PC-9 (cell line): ENCODE measurements at regions not wholly inside any gene's neighbourhood (a gene's known extent, or its start where the extent isn't known, plus 50 kb on each side); places are given as distances from the start of the nearest gene placed in this dataset.

Experiments used
- BruUV-seq: library from RNA; stranded (reverse); fragments of 400-500 nt; replicated peaks from 2 replicates; lab custom pipeline; 2021; lab: Mats Ljungman, UMichigan
- CTCF ChIA-PET: fragments of 300-600 bp; sonication (Branson Sonifier 250); formaldehyde crosslinking; loops from one replicate; lab custom pipeline; 2022; ENCODE audit warnings: antibody characterized with exemption; lab: Charles Lee
- POLR2A ChIA-PET: fragments of 300-600 bp; sonication (Branson Sonifier 250); formaldehyde crosslinking; loops from one replicate; lab custom pipeline; 2022; ENCODE audit warnings: antibody characterized with exemption; ENCODE audit not compliant: unreplicated experiment; lab: Charles Lee
- DNase-seq, 2 experiments: peaks; one replicate each; pipeline versions ENCODE4 v3.0.0 to v3.0.0-alpha.2; 2015 to 2022; ENCODE audit warnings: mixed read lengths in 1 of 2
- H2AFZ ChIP-seq: fragments of 200-600 bp; sonication (generic); 2 replicates; pipeline ENCODE4 v1.8.1; 2017; ENCODE audit warnings: antibody characterized with exemption
- H3F3A ChIP-seq: fragments of 200-600 bp; sonication (generic); 2 replicates; pipeline ENCODE4 v1.8.1; 2017; ENCODE audit warnings: antibody characterized with exemption, mild to moderate bottlenecking, low read depth; ENCODE audit not compliant: insufficient read depth
- H3K27ac ChIP-seq: fragments of 200-600 bp; sonication (generic); 2 replicates; pipeline ENCODE4 v1.6.1; 2016; ENCODE audit warnings: mixed run types
- H3K27me3 ChIP-seq: fragments of 200-600 bp; sonication (generic); 2 replicates; pipeline ENCODE4 v1.6.1; 2016; ENCODE audit warnings: low read depth, mixed run types; ENCODE audit not compliant: insufficient read depth
- H3K36me3 ChIP-seq: fragments of 200-600 bp; sonication (generic); 2 replicates; pipeline ENCODE4 v1.6.1; 2016; ENCODE audit warnings: low read depth, mixed run types
- H3K4me1 ChIP-seq: fragments of 200-600 bp; sonication (generic); replicated peaks from 2 replicates; pipeline ENCODE4 v1.6.1; 2016; ENCODE audit warnings: mixed run types; ENCODE audit not compliant: insufficient read depth
- H3K4me2 ChIP-seq: fragments of 200-600 bp; sonication (generic); 2 replicates; pipeline ENCODE4 v1.6.1; 2017; ENCODE audit warnings: mixed run types
- H3K4me3 ChIP-seq: fragments of 200-600 bp; sonication (generic); 2 replicates; pipeline ENCODE4 v1.6.1; 2016; ENCODE audit warnings: mixed run types
- H3K79me2 ChIP-seq: fragments of 200-600 bp; sonication (generic); 2 replicates; pipeline ENCODE4 v1.6.1; 2017; ENCODE audit warnings: low read depth, mixed run types
- H3K9me2 ChIP-seq: fragments of 200-600 bp; sonication (generic); 2 replicates; pipeline ENCODE4 v1.8.1; 2017; ENCODE audit warnings: mild to moderate bottlenecking; ENCODE audit not compliant: insufficient read depth
- H3K9me3 ChIP-seq: fragments of 200-600 bp; sonication (generic); 2 replicates; pipeline ENCODE4 v1.8.1; 2016; ENCODE audit warnings: low read depth; ENCODE audit not compliant: insufficient read depth
- H4K20me1 ChIP-seq: fragments of 200-600 bp; sonication (generic); 2 replicates; pipeline ENCODE4 v1.8.1; 2017; ENCODE audit not compliant: insufficient read depth
- EZH2 ChIP-seq: fragments of 200-600 bp; sonication (generic); IDR thresholded peaks from 2 replicates; pipeline ENCODE4 v1.8.0; 2017; ENCODE audit warnings: antibody characterized with exemption, low read depth
- intact Hi-C: fragments of 100-400 bp; cut with micrococcal nuclease; formaldehyde crosslinking; loops from one replicate; pipeline ENCODE4 v1.10.0; 2022; ENCODE audit not compliant: unreplicated experiment
- TF ChIP-seq, protein P1 (sequence below): fragments of 200-600 bp; sonication (generic); conservative IDR thresholded peaks from 2 replicates; pipeline ENCODE4 v1.6.1; 2017; ENCODE audit warnings: mixed run types, antibody characterized with exemption, mild to moderate bottlenecking, moderate library complexity

DNA sequence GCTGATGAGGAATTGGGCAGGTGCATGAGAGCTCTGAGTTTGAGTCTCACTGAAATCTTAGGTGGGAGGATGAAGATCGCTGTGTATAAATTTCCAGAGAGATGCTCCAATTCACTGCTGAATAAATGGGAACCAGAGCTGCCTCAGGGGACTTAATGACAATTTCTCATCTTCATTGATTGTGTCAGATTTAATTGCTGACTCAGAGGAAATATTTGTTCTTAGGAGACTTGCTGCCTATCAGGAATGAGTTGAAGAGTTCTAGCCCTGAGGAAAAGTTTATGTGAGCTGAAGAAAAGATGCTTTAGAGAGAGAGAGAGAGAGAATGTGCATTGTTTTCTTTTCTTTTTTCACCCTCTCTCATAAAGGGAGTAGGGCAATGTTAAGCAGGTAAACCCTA, 827.5 kb upstream of the WWC1 start:
- POLR2A ChIA-PET: no interaction called here
- Histone ChIP-seq H3K9me2 (no peaks in the 10 kb centered on the region), H4K20me1 (no peaks in the 10 kb centered on the region), H3K79me2 (no peaks in the 10 kb centered on the region), H3K4me3 (no peak overlapping the region), H3F3A (no peaks in the 10 kb centered on the region), H3K4me1 (no peaks in the 10 kb centered on the region), H2AFZ (no peak overlapping the region), H3K27me3 (0 out of 2 replicates have a peak, but pooled peaks cover 4% of the 10 kb centered on the region), H3K9me3 (no peaks in the 10 kb centered on the region), H3K36me3 (no peaks in the 10 kb centered on the region), H3K4me2 (no peak overlapping the region), H3K27ac (no peak overlapping the region)
- intact Hi-C loops: no loop called here
- CTCF ChIA-PET: no interaction called here
- BruUV-seq: no TSS peak
- TF ChIP-seq, protein P1, sequence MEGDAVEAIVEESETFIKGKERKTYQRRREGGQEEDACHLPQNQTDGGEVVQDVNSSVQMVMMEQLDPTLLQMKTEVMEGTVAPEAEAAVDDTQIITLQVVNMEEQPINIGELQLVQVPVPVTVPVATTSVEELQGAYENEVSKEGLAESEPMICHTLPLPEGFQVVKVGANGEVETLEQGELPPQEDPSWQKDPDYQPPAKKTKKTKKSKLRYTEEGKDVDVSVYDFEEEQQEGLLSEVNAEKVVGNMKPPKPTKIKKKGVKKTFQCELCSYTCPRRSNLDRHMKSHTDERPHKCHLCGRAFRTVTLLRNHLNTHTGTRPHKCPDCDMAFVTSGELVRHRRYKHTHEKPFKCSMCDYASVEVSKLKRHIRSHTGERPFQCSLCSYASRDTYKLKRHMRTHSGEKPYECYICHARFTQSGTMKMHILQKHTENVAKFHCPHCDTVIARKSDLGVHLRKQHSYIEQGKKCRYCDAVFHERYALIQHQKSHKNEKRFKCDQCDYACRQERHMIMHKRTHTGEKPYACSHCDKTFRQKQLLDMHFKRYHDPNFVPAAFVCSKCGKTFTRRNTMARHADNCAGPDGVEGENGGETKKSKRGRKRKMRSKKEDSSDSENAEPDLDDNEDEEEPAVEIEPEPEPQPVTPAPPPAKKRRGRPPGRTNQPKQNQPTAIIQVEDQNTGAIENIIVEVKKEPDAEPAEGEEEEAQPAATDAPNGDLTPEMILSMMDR: no peak
- TF ChIP-seq EZH2: no peak
- DNase-seq: no peak

DNA sequence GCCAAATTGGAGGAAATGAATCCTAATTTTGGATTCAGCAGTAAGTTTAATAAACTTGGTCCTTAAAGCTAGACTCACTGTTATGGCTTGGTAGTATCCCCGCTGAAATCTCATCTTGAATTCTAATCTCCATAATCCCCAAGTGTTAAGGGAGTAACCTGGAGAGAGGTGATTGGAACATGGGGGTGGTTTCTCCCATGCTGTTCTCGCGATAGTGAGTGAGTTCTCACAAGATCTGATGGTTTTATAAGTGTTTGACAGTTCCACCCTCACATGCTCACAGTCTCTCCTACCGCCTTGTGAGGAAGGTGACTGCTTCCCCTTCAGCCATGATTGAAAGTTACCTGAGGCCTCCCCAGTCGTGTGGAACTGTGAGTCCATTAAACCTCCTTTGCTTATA, 824.5 kb upstream of the WWC1 start:
- CTCF ChIA-PET: no interaction called here
- H3K27ac ChIP-seq: no peak overlapping the region
- H3K27me3 ChIP-seq: 0 out of 2 replicates have a peak, but pooled peaks cover 4% of the 10 kb centered on the region
- BruUV-seq: no TSS peak
- no peaks in the 10 kb centered on the region for H3K9me3 ChIP-seq
- no peak for TF ChIP-seq EZH2
- TF ChIP-seq, protein P1: no peak
- H3K4me2 ChIP-seq: no peak overlapping the region
- no peaks in the 10 kb centered on the region for H4K20me1 ChIP-seq
- no peaks in the 10 kb centered on the region for H3K79me2 ChIP-seq
- H3K36me3 ChIP-seq: no peaks in the 10 kb centered on the region
- H3K4me1 ChIP-seq: no peaks in the 10 kb centered on the region
- H2AFZ ChIP-seq: no peak overlapping the region
- H3K9me2 ChIP-seq: no peaks in the 10 kb centered on the region
- DNase-seq: no peak
- POLR2A ChIA-PET: no interaction called here
- H3F3A ChIP-seq: no peaks in the 10 kb centered on the region
- intact Hi-C loops: no loop called here
- no peak overlapping the region for H3K4me3 ChIP-seq

DNA sequence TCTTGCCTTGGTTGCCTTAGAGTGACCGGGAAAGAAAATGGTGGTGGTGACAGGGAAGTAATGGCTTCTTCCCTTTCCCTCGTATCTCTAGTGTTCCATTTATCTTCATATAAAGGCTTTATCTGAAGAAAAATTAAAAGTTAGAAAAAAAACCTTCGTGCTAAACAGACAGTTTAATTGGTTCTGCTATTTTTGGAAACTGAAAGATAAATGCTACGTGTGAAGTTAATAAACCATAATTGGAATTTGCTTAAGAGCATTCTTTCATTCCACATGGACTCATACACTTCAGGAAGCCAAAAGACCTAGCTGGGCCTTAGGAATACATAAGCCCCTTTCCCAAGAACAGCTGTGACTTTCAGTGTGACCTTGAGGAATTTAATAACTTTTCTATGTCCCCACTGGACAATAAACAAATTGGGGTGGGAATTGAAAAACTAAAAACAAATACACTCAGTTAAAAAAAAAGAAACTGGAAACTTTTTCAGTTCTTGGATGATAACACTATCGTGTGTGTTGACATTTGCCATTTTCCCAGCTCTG, 818.8 kb upstream of the WWC1 start:
- Histone ChIP-seq H3K4me2 (no peak overlapping the region), H4K20me1 (no peaks in the 10 kb centered on the region), H3K4me1 (no peaks in the 10 kb centered on the region), H3K36me3 (no peaks in the 10 kb centered on the region), H3K4me3 (no peak overlapping the region), H3F3A (no peaks in the 10 kb centered on the region), H3K9me3 (no peaks in the 10 kb centered on the region), H2AFZ (no peak overlapping the region), H3K9me2 (no peaks in the 10 kb centered on the region; the same call in 1 of the 2 replicates), H3K79me2 (no peaks in the 10 kb centered on the region), H3K27ac (no peak overlapping the region), H3K27me3 (no peaks in the 10 kb centered on the region)
- ChIA-PET POLR2A (no interaction called here), CTCF (no interaction called here)
- TF ChIP-seq EZH2: no peak
- TF ChIP-seq, protein P1: no peak
- no TSS peak for BruUV-seq
- DNase-seq: no peak
- intact Hi-C loops: no loop called here
